Loucy (cell line): ENCODE measurements at regions not wholly inside any gene's neighbourhood (a gene's known extent, or its start where the extent isn't known, plus 50 kb on each side); places are given as distances from the start of the nearest gene placed in this dataset.

ENCODE experiments used
- EZH2phosphoT487 ChIP-seq: fragments of 200-600 bp; IDR thresholded peaks from 2 replicates; pipeline ENCODE4 v1.6.1; 2018; ENCODE audit warnings: antibody characterized with exemption, mild to moderate bottlenecking, moderate library complexity, borderline replicate concordance
- TF ChIP-seq, protein P1 (sequence below): fragments of 200-600 bp; sonication (generic); conservative IDR thresholded peaks from 2 replicates; pipeline ENCODE4 v1.5.1; 2014; ENCODE audit warnings: mild to moderate bottlenecking, antibody characterized with exemption, low read length

DNA sequence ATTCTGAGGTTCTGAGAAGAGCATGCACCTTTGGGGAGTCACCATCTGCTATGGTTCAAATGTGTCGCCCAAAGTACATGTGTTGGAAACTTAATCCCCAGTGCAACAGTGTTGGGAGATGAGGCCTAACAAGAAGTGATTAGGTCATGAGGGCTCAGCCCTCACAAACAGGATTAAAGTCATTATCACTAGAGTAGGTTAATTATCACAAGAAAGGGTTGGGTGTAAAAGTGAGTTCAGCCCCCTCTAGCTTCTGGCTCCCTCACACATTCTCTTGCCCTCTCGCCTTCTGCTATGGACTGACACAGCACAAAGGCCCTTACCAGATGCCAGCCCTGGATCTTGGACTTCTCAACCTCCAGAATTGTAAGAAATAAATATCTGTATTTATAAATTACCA, 100.3 kb upstream of the C10orf90 start:
- TF ChIP-seq, protein P1, sequence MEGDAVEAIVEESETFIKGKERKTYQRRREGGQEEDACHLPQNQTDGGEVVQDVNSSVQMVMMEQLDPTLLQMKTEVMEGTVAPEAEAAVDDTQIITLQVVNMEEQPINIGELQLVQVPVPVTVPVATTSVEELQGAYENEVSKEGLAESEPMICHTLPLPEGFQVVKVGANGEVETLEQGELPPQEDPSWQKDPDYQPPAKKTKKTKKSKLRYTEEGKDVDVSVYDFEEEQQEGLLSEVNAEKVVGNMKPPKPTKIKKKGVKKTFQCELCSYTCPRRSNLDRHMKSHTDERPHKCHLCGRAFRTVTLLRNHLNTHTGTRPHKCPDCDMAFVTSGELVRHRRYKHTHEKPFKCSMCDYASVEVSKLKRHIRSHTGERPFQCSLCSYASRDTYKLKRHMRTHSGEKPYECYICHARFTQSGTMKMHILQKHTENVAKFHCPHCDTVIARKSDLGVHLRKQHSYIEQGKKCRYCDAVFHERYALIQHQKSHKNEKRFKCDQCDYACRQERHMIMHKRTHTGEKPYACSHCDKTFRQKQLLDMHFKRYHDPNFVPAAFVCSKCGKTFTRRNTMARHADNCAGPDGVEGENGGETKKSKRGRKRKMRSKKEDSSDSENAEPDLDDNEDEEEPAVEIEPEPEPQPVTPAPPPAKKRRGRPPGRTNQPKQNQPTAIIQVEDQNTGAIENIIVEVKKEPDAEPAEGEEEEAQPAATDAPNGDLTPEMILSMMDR = no peak
- no peak for TF ChIP-seq EZH2phosphoT487
